GM12801 (cell line): ENCODE measurements at regions not wholly inside any gene's neighbourhood (a gene's known extent, or its start where the extent isn't known, plus 50 kb on each side); places are given as distances from the start of the nearest gene placed in this dataset.

Source experiments
- TF ChIP-seq, protein P1 (sequence below): IDR thresholded peaks from one replicate; pipeline ENCODE4 v1.5.1; 2011; ENCODE audit warnings: control low read depth; ENCODE audit not compliant: insufficient read length; ENCODE audit errors: extremely low read depth

DNA sequence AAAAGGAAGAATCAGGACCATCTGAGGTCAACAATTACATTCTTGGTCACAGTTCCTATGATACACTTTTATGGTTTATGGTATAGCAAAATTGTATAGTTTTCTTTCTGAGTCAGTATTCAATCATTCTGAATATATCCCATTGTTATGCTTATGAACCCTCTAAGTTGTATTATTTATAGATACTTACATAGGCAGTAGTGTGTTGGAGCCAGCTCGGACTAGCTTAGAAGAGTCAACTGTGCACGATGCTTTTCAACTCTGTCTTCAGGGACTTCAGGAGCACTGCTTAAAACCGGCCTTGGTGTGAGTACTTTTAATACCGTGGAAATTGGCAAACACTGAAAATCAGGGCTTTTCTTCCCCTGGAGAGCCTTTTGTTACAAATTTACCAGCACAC, 215.7 kb downstream of the IKZF2 start:
- TF ChIP-seq, protein P1, sequence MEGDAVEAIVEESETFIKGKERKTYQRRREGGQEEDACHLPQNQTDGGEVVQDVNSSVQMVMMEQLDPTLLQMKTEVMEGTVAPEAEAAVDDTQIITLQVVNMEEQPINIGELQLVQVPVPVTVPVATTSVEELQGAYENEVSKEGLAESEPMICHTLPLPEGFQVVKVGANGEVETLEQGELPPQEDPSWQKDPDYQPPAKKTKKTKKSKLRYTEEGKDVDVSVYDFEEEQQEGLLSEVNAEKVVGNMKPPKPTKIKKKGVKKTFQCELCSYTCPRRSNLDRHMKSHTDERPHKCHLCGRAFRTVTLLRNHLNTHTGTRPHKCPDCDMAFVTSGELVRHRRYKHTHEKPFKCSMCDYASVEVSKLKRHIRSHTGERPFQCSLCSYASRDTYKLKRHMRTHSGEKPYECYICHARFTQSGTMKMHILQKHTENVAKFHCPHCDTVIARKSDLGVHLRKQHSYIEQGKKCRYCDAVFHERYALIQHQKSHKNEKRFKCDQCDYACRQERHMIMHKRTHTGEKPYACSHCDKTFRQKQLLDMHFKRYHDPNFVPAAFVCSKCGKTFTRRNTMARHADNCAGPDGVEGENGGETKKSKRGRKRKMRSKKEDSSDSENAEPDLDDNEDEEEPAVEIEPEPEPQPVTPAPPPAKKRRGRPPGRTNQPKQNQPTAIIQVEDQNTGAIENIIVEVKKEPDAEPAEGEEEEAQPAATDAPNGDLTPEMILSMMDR: no peak

DNA sequence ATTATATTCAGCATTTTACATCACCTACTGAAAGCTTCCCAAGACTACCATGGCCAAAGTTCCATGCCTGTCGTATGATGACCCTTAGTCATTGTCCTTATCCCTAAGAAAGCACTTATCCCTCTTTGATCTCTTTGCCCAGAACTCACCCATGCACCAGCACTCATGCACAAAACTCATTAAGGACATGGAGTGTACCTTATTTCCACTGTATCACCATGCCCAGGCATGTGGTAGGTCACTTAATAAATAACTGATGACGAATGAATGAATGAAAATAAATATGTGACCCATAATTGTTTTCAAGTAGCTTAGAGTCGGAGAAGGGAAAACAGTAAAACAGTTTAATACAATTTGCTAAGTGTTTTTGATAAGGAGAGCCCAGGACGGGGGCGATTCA, 220.1 kb downstream of the IKZF2 start:
- TF ChIP-seq, protein P1: no peak

DNA sequence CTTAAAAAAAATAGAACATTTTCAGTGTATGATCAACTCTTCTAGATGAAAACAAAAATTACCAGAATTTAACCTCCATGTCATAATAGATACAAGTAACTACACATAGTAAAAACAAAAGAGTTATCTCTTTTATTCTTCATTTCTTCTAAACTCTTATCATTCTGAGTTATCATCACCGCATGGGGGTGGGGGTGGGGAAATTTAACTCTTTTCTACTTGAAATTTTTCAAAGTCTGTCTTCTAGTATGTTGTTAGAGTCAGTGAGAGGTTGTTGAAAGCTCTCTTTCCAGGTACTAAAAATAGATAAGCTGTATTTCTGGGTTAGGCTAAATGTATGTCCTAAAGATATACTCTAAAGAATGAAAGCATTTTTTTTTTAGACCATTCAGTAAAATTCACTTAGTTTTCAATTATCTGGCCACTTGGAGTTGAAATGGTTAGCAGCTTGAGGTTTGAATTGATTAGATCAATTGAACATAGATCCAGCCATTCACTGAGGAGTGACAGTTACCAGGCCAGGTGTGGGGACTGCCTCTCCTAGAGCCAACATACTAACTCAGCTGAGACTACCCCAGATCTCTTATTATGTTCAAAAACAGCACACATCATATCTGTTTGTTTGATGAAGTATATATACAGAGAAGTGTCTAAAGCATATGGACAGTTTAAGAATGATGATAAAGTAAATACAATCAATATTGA, 220.7 kb downstream of the IKZF2 start:
- TF ChIP-seq, protein P1: no peak

DNA sequence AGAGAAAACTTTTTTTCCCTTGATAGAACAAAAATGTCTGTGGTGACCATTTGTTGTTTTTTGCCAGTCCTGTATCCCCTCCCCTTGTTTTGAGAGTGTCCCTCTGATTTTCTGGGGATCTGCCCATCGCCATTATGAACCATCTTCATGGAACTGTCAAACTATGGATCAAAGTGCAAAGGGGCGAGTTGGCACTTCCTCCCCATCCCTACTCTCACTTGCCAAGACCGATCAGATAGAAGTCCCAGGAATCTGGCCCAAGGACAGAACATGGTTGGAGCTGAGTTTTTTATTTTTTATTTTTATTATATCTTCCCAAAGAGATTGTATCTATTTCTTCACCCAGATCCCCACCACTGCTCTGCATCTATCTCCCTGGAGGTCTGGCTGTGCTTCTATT, 221.4 kb downstream of the IKZF2 start:
- TF ChIP-seq, protein P1: no peak

DNA sequence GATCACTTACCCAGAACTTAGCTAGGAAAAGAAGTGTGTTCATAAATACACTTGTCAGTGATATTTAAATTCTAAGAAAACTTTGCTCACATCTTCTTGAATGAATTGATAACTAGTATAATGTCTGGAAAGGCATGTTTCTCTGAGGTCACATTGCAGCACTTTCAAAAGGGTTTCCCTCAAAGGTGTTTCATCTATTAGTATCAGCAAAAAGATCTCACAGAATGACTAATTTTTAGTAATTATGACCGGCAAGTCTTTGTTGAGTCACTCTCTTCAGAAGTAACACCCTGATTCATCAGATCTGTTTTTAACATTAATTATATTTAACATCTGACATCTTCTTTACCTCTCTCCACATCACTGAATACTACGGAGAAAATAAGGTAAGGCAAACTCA, 222.3 kb downstream of the IKZF2 start:
- TF ChIP-seq, protein P1: no peak

DNA sequence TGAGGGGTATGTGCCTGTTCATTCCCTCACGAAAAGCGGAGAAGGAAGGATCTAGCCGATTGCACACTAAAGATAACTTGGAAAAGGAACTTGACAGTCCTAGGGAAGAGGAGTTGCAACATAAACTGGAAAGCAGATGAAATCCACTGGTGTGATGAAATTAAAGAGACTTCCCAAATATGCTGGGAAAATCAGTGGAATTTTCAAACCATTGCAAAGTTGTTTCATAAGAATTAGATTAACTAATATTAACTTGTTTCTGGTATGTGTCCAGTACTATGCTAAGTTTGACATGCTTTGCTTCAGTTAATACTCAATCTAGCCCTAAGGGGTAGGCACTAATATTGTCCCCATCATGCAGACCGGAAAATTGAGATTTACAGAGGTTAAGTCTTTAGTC, 222.7 kb downstream of the IKZF2 start:
- TF ChIP-seq, protein P1: no peak

DNA sequence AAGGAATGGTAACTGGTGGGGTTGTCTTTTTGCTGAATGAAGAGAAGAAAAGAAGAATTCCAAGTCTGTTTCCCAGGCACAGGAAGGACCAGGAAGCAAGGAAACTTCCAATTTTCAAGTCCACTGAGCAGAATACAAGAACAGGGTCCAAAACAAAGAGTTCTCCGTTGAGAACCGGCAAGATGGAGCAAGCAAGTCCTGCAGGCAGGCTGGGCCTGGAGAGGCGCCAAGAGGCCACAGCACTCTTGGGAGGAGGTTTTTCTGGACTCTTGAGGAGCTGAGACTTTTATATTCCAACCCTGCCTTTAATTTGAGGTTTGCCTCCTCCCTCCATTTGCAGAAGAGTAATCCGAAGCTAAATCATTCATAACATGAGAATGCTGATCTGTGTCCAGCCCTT, 224.5 kb downstream of the IKZF2 start:
- TF ChIP-seq, protein P1: no peak
